ENCODE measurements at regions not wholly inside any gene's neighbourhood (a gene's known extent, or its start where the extent isn't known, plus 50 kb on each side); places are given as distances from the start of the nearest gene placed in this dataset.

DNA sequence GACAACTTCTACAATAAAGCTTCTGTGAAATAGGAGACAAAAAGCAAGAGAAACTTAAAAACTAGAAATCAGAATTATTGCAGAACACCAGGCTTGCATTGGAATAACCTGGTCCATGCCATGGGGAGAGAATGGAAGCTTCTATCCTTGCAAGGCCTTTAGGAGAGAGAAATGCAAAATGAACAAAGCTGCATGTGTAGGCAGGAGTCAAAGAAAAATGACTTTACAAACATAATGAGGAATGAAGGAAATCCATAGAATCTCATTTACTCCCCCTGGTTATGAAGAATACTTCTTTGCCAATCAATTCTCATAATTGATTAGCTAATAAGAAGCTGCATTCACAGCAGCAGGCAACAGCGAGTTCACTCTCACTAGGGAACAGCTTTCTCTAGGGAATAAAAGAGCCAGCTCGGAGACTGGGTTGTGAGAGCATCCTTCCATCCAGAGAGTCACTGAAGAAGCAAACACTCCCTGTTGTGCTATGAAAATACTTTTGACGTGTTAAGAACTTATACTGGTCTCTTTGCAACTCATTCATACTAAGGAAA is 235.9 kb upstream of the LRATD1 start:
- TF ChIP-seq, protein P1, sequence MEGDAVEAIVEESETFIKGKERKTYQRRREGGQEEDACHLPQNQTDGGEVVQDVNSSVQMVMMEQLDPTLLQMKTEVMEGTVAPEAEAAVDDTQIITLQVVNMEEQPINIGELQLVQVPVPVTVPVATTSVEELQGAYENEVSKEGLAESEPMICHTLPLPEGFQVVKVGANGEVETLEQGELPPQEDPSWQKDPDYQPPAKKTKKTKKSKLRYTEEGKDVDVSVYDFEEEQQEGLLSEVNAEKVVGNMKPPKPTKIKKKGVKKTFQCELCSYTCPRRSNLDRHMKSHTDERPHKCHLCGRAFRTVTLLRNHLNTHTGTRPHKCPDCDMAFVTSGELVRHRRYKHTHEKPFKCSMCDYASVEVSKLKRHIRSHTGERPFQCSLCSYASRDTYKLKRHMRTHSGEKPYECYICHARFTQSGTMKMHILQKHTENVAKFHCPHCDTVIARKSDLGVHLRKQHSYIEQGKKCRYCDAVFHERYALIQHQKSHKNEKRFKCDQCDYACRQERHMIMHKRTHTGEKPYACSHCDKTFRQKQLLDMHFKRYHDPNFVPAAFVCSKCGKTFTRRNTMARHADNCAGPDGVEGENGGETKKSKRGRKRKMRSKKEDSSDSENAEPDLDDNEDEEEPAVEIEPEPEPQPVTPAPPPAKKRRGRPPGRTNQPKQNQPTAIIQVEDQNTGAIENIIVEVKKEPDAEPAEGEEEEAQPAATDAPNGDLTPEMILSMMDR (IDR thresholded peaks at IDR 0.05; ENCODE audit: borderline replicate concordance, control extremely low read depth, extremely low read depth, insufficient read depth, missing control alignments) = no peak
- DNase-seq (ENCODE audit: low spot score) = no peak

DNA sequence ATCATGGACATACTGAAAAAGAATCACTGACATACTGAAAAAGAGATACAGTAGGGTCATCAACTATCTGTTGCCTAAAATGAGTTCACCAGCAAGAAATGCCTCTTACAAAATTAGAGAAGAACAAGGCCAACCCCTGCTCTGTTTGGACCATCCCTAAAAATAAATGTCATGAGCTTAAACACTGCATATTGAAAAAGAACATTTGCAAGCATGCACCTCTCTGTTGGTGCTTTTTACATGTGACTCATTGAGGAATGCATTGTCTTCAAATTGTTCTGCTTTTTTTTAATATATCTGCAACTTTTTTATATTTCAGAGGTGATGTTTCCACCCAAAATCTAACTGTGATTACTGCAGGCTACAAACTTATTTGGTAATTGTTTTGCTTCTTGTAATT is 233.9 kb upstream of the LRATD1 start:
- DNase-seq (ENCODE audit: low spot score) = no peak
- TF ChIP-seq, protein P1 (IDR thresholded peaks at IDR 0.05; ENCODE audit: borderline replicate concordance, control extremely low read depth, extremely low read depth, insufficient read depth, missing control alignments) = no peak
- in situ Hi-C loops (cut with MboI; ENCODE audit: low sequenced_read_pairs, unreplicated experiment) = no loop called here

More for the DNA sequence above, 235.9 kb upstream of the LRATD1 start:
- in situ Hi-C loops (cut with MboI; ENCODE audit: low sequenced_read_pairs, unreplicated experiment) = no loop called here

DNA sequence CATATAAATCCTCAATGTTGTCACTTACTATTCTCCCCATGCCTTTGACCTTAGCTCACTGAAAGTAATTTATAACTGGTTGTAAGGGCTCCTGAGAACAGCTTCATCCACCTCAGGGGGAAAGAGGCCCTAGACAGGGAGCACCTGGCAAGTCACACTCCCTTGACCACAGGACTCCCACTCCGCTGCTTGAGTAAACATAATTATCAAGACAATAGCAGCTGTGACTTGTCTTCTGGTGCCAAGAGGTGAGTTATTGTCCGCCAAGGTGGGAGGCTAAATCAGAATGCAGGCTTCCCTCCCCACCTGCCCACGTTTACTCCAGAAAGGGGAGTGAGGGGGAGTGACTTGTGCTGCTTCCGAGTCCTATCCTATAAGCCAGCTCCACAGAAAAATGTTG is 230.6 kb upstream of the LRATD1 start:
- TF ChIP-seq, protein P1 (IDR thresholded peaks at IDR 0.05; ENCODE audit: borderline replicate concordance, control extremely low read depth, extremely low read depth, insufficient read depth, missing control alignments) = no peak
- in situ Hi-C loops (cut with MboI; ENCODE audit: low sequenced_read_pairs, unreplicated experiment) = no loop called here
- DNase-seq (ENCODE audit: low spot score) = no peak

DNA sequence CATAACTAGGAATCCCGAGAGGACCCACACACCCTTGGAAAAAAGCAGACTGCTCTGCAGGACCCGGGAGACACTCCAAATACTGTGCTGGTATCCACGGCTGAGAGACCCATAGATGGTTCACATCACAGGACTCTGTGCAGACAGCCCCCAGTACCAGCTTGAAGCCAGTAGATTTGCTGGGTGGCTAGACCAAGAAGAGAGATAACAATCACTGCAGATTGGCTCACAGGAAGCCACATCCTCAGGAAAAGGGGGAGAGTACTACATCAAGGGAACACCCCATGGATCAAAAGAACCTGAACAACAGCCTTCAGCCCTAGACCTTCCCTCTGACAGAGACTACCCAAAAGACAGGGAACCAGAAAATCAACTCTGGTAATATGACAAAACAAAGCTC is 223.8 kb upstream of the LRATD1 start:
- TF ChIP-seq, protein P1 (IDR thresholded peaks at IDR 0.05; ENCODE audit: borderline replicate concordance, control extremely low read depth, extremely low read depth, insufficient read depth, missing control alignments) = no peak
- DNase-seq (ENCODE audit: low spot score) = no peak
- in situ Hi-C loops (cut with MboI; ENCODE audit: low sequenced_read_pairs, unreplicated experiment) = no loop called here

DNA sequence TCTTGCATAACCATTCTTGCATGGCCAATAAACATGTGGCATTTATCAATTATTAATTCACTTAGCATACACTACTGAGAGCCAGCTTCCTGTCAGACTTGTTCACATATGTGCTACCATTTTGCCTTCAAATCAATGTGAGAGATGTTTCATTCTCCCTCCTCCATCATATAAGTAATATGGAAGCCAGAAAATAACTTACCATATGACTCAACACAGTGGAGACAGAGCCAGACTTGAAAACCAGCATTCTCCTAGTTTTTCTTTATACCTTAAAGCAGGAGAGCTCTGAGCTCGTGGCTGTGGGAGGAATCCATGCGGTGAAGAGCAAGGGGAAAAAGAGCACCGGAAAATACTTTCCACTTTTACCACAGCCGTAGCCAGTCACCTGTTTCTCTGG is 215.0 kb upstream of the LRATD1 start:
- in situ Hi-C loops (cut with MboI; ENCODE audit: low sequenced_read_pairs, unreplicated experiment) = no loop called here
- TF ChIP-seq, protein P1 (IDR thresholded peaks at IDR 0.05; ENCODE audit: borderline replicate concordance, control extremely low read depth, extremely low read depth, insufficient read depth, missing control alignments) = no peak

DNA sequence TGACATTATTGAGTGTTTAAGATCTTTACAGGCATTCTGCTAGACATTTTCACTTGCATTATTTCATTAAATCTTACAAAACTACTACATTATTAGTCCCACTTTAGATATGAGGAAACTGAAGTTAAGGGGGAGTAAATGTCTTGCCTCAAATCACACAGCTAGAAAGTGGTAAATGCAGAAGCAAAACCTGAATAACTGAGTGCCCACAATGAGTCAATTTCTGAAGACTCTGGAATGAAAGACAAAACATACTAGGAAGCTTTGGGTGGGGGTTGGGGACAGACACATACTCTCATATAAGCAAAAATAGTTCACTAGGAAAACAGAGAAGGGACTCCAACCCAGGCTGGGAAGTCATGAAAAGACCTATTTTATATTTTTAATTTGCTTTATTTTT is 214.4 kb upstream of the LRATD1 start:
- DNase-seq (ENCODE audit: low spot score) = no peak
- TF ChIP-seq, protein P1 (IDR thresholded peaks at IDR 0.05; ENCODE audit: borderline replicate concordance, control extremely low read depth, extremely low read depth, insufficient read depth, missing control alignments) = no peak
- in situ Hi-C loops (cut with MboI; ENCODE audit: low sequenced_read_pairs, unreplicated experiment) = no loop called here

More for the DNA sequence above, 215.0 kb upstream of the LRATD1 start:
- no peak for DNase-seq (ENCODE audit: low spot score)
